ENCODE measurements at regions not wholly inside any gene's neighbourhood (a gene's known extent, or its start where the extent isn't known, plus 50 kb on each side); places are given as distances from the start of the nearest gene placed in this dataset.
"Not testable (repeated sequence)": the region's sequence is repeated elsewhere in the genome, so short reads cannot be mapped to it uniquely, and the experiment has no call there.

GRCh38 chr7:130948822-130949221 lies 214.8 kb upstream of the KLF14 start:
- DNase-seq: no peak

GRCh38 chr7:130949550-130949949 lies 215.5 kb upstream of the KLF14 start:
- no peak for DNase-seq

- no peak for DNase-seq
These were observed 216.0 kb upstream of the KLF14 start for GRCh38 chr7:130950054-130950453.

GRCh38 chr7:130950741-130951140 lies 216.7 kb upstream of the KLF14 start:
- no peak for DNase-seq

GRCh38 chr7:130951303-130951975 lies 217.4 kb upstream of the KLF14 start:
- DNase-seq: no peak

GRCh38 chr7:130951976-130952876 lies 218.2 kb upstream of the KLF14 start:
- DNase-seq: no peak

GRCh38 chr7:130953196-130953595 lies 219.2 kb upstream of the KLF14 start:
- no peak for DNase-seq

GRCh38 chr7:130954918-130955564 lies 221.0 kb upstream of the KLF14 start:
- no peak for DNase-seq

- no peak for DNase-seq
These were observed 221.5 kb upstream of the KLF14 start for GRCh38 chr7:130955565-130955919.

GRCh38 chr7:130956417-130957136 lies 222.6 kb upstream of the KLF14 start:
- no peak for DNase-seq

- DNase-seq: no peak
These were observed 223.1 kb upstream of the KLF14 start for GRCh38 chr7:130957137-130957513.

- DNase-seq: not testable (repeated sequence)
These were observed 223.9 kb upstream of the KLF14 start for GRCh38 chr7:130957722-130958435.

- DNase-seq: no peak
These were observed 224.8 kb upstream of the KLF14 start for GRCh38 chr7:130958846-130959245.

GRCh38 chr7:130959743-130960207 lies 225.8 kb upstream of the KLF14 start:
- DNase-seq: peak; percentile 46

GRCh38 chr7:130960208-130960988 lies 226.4 kb upstream of the KLF14 start:
- peak; percentile 99 for DNase-seq

- no peak for DNase-seq
These were observed 227.2 kb upstream of the KLF14 start for GRCh38 chr7:130961128-130961601.

GRCh38 chr7:130962109-130962508 lies 228.1 kb upstream of the KLF14 start:
- no peak for DNase-seq

- no peak for DNase-seq
These were observed 229.3 kb upstream of the KLF14 start for GRCh38 chr7:130963339-130963738.

GRCh38 chr7:130965515-130965914 lies 231.5 kb upstream of the KLF14 start:
- DNase-seq: no peak

- DNase-seq: no peak
These were observed 232.4 kb upstream of the KLF14 start for GRCh38 chr7:130966246-130967009.

GRCh38 chr7:130970196-130970595 lies 236.2 kb upstream of the KLF14 start:
- DNase-seq: no peak
